ENCODE measurements at regions not wholly inside any gene's neighbourhood (a gene's known extent, or its start where the extent isn't known, plus 50 kb on each side); places are given as distances from the start of the nearest gene placed in this dataset.

DNA sequence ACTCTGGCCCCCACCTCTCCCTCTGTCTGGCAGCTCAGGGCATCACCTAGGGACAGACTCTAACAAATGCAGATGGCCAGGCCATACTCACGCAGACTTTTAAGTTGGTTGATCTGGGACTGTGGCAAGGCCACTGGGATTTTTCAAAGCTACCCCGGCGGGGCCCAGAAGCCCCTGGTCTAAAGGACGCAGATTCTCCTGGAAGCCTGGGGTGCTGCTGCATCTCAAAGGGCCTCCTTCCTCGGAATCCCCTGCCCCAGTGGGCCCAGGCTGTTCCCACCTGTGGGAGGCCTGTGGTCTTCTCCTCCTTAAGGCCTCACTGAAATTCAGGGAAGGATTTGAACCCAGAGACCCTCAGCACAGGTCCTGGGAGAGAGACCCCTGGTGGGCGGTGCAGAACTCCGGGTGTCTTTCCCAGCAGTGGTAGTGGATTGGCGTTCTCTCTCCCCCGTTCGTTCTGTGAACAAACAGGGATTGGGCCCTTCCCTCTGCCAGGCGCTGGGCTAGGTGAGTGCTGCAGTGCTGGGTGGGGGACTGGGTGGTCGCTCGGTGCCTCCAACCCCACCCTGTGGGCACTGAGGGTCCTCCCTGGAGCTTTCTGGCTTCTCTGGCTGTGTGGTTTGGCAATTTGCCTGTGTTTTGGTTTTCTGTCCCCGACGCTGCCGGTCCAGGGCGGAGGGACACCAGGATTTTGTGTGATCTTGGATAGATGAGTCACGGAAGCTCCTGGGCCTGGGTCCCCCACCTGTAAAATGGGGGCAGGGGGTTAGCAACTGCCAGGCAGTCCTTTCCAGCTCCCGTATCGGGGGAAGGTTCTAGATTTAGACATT lies 160.5 kb upstream of the GSE1 start:
- no peak overlapping the region for H3K9ac ChIP-seq (ENCODE audit: insufficient read depth in 1 of 2, low read length in 2 of 2)
- H3K4me1 ChIP-seq (ENCODE audit: control insufficient read depth in 5 of 5, insufficient read depth in 5 of 5, low read length in 5 of 5), result peaks cover 0 to 63% (median 10%) of the 10 kb centered on the region in 5 donors
- no peaks in the 10 kb centered on the region for H3K36me3 ChIP-seq (ENCODE audit: control insufficient read depth in 4 of 4, insufficient read depth in 4 of 4, low read length in 4 of 4)
- no peak overlapping the region for H3K27ac ChIP-seq (ENCODE audit: low read depth in 1 of 2, low read length in 1 of 2)
- no peaks in the 10 kb centered on the region for H3K9me3 ChIP-seq (ENCODE audit: control insufficient read depth in 4 of 4, insufficient read depth in 3 of 4, low read length in 3 of 4)
- DNase-seq (no peak), ATAC-seq (ENCODE audit: insufficient read depth, low FRiP score) (no peak)
- WGBS, 2 donors, result 65 to 73% methylated on average over 20 of the region's 20 CpGs
- H3K27me3 ChIP-seq (ENCODE audit: control insufficient read depth in 3 of 3, insufficient read depth in 3 of 3, low read length in 2 of 3), result no peaks in the 10 kb centered on the region
- no peak for TF ChIP-seq CTCF (IDR thresholded peaks at IDR 0.05; ENCODE audit: control extremely low read depth, extremely low read depth)
- no peak overlapping the region for H3K4me3 ChIP-seq

DNA sequence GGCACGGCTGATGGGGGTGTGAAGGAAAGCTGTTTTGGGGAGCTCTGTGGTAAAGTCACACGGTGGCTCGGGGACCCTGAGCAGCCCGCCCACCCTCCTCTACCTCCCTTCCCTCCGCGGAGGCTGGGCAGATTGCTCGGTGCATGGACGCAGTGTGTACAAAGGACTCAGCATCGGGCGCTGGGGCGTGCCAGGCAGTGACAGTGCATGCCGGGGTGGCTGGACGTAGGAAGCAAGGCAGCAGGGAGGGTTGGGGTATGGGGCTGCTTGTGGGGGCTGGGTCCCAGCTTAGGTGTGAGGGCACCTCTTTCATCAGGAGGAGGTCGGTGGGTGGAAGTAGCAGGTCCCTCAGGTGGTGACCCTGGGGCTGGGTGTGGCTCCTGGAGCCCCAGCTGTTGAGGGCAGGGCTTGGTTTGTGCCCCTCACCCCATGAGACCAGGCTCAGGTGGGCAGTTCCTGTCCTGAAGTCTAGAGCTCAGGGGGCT lies 159.9 kb upstream of the GSE1 start:
- Histone ChIP-seq H3K4me1 (ENCODE audit: control insufficient read depth in 5 of 5, insufficient read depth in 5 of 5, low read length in 5 of 5) (peaks cover 0 to 56% (median 9%) of the 10 kb centered on the region in 5 donors), H3K36me3 (ENCODE audit: control insufficient read depth in 4 of 4, insufficient read depth in 4 of 4, low read length in 4 of 4) (no peaks in the 10 kb centered on the region), H3K27me3 (ENCODE audit: control insufficient read depth in 3 of 3, insufficient read depth in 3 of 3, low read length in 2 of 3) (no peaks in the 10 kb centered on the region), H3K9me3 (ENCODE audit: control insufficient read depth in 4 of 4, insufficient read depth in 3 of 4, low read length in 3 of 4) (no peaks in the 10 kb centered on the region), H3K9ac (ENCODE audit: insufficient read depth in 1 of 2, low read length in 2 of 2) (no peak overlapping the region), H3K27ac (ENCODE audit: low read depth in 1 of 2, low read length in 1 of 2) (no peak overlapping the region), H3K4me3 (no peak overlapping the region)
- WGBS, 2 donors, result 46 to 58% methylated on average over 14 of the region's 14 CpGs
- ATAC-seq (ENCODE audit: insufficient read depth, low FRiP score) (no peak), DNase-seq (no peak)
- TF ChIP-seq CTCF (IDR thresholded peaks at IDR 0.05; ENCODE audit: control extremely low read depth, extremely low read depth), result no peak

DNA sequence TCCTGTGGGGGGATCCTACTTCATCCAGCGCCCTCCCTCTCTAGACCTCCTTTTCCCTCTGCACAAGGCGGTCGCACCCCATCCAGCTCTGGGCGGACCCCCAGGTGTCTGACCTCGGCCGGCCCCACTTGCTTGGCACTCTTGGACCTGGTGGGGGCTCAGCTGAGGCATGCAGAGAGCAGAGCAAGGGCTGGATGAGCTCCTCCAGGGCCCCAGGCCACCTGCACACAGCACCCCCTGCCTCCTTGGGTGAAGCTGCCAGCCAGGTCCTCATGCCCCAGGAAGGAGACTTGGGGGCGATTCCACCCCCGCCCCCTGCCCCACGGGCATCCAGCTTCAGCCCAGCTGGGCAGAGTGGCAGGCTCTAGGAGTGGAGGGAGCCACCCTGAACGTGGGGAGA lies 159.4 kb upstream of the GSE1 start:
- no peaks in the 10 kb centered on the region for H3K9me3 ChIP-seq (ENCODE audit: control insufficient read depth in 4 of 4, insufficient read depth in 3 of 4, low read length in 3 of 4)
- H3K27me3 ChIP-seq (ENCODE audit: control insufficient read depth in 3 of 3, insufficient read depth in 3 of 3, low read length in 2 of 3), result no peaks in the 10 kb centered on the region
- H3K4me3 ChIP-seq, result no peak overlapping the region
- peaks cover 0 to 52% (median 6%) of the 10 kb centered on the region in 5 donors for H3K4me1 ChIP-seq (ENCODE audit: control insufficient read depth in 5 of 5, insufficient read depth in 5 of 5, low read length in 5 of 5)
- 80 to 83% methylated on average over 10 of the region's 10 CpGs for WGBS, 2 donors
- DNase-seq, result no peak
- no peaks in the 10 kb centered on the region for H3K36me3 ChIP-seq (ENCODE audit: control insufficient read depth in 4 of 4, insufficient read depth in 4 of 4, low read length in 4 of 4)
- ATAC-seq (ENCODE audit: insufficient read depth, low FRiP score), result no peak
- no peak for TF ChIP-seq CTCF (IDR thresholded peaks at IDR 0.05; ENCODE audit: control extremely low read depth, extremely low read depth)
- no peak overlapping the region for H3K27ac ChIP-seq (ENCODE audit: low read depth in 1 of 2, low read length in 1 of 2)
- H3K9ac ChIP-seq (ENCODE audit: insufficient read depth in 1 of 2, low read length in 2 of 2), result no peak overlapping the region
